ENCODE measurements at regions not wholly inside any gene's neighbourhood (a gene's known extent, or its start where the extent isn't known, plus 50 kb on each side); places are given as distances from the start of the nearest gene placed in this dataset.

DNA sequence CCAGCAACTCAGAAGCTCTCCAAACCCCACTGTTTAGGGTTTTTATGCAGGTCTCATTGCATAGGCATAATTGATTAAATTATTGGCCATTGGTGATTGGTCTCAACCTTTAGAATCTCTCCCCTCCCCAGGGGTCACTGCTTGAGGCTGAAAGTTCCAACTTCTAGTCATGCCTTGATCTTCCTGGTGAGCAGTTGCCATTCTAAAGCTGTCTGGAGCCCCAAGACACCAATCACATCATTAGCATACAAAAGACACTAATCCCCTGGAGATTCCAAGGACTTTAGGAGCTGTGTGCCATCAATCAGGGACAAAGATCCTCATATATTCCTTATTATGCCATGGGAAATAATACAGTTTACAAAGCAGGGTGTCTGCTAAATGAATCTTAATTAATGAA is 863.4 kb upstream of the KLHL29 start:
- H3K36me3 ChIP-seq (ENCODE audit: control insufficient read depth in 1 of 2, insufficient read depth in 2 of 2, low read length in 2 of 2), result no peaks in the 10 kb centered on the region
- ATAC-seq, result no peak
- BruUV-seq (replicated peaks), result no TSS peak

More for the DNA sequence above, 863.4 kb upstream of the KLHL29 start:
- Histone ChIP-seq H3K4me1 (ENCODE audit: control insufficient read depth in 1 of 2, insufficient read depth in 2 of 2, low read length in 2 of 2) (no peaks in the 10 kb centered on the region), H2AFZ (ENCODE audit: low read depth, low read length, poor library complexity, severe bottlenecking) (no peak overlapping the region), H3K9me2 (ENCODE audit: insufficient read depth) (no peaks in the 10 kb centered on the region), H3K9ac (ENCODE audit: low read length) (no peak overlapping the region), H3K4me3 (replicated peaks in 1 of 2; ENCODE audit: low read depth in 1 of 2, low read length in 2 of 2) (no peak overlapping the region), H3K27me3 (ENCODE audit: insufficient read depth, low read length) (no peaks in the 10 kb centered on the region), H3K27ac (ENCODE audit: low read depth, low read length) (no peak overlapping the region), H3K4me2 (ENCODE audit: low read length) (no peak overlapping the region), H4K20me1 (ENCODE audit: insufficient read depth) (no peaks in the 10 kb centered on the region), H3K9me3 (ENCODE audit: control insufficient read depth in 1 of 2, insufficient read depth in 1 of 2, low read depth in 1 of 2, low read length in 2 of 2) (peaks cover 6 to 8% of the 10 kb centered on the region in 2 experiments; a peak in 2 of 4 replicates), H3K79me2 (ENCODE audit: insufficient read depth, low read length) (no peaks in the 10 kb centered on the region)
- DNase-seq (ENCODE audit: low read depth, low spot score), result no peak
- intact Hi-C loops (cut with micrococcal nuclease), result no loop called here
- CTCF ChIA-PET, result no interaction called here
- TF ChIP-seq FOSL1 (IDR thresholded peaks at IDR 0.05; ENCODE audit: low read depth) (no peak), YY1 (IDR thresholded peaks at IDR 0.05; ENCODE audit: extremely low read depth, insufficient replicate concordance, low read depth, low read length) (no peak), SIN3A (IDR thresholded peaks at IDR 0.05; ENCODE audit: low read depth) (no peak), CBX3 (IDR thresholded peaks at IDR 0.05; ENCODE audit: low read depth) (no peak), REST (IDR thresholded peaks at IDR 0.05; ENCODE audit: low read depth) (no peak), ZNF274 (IDR thresholded peaks at IDR 0.05; ENCODE audit: low read depth, low read length) (no peak), TCF7L2 (IDR thresholded peaks at IDR 0.05; ENCODE audit: borderline replicate concordance, extremely low read depth, insufficient read depth, insufficient read length) (no peak), EGR1 (IDR thresholded peaks at IDR 0.05; ENCODE audit: low read depth) (no peak), ELF1 (IDR thresholded peaks at IDR 0.05; ENCODE audit: borderline replicate concordance, low read depth) (no peak), RAD21 (IDR thresholded peaks at IDR 0.05; ENCODE audit: low read depth) (no peak), ZFX (IDR thresholded peaks at IDR 0.05) (no peak), CEBPB (IDR thresholded peaks at IDR 0.05; ENCODE audit: low read depth) (no peak), EZH2 (IDR thresholded peaks at IDR 0.05) (no peak)
- TF ChIP-seq, protein P1, sequence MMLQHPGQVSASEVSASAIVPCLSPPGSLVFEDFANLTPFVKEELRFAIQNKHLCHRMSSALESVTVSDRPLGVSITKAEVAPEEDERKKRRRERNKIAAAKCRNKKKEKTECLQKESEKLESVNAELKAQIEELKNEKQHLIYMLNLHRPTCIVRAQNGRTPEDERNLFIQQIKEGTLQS (IDR thresholded peaks at IDR 0.05), result no peak
- RAD21 ChIA-PET (ENCODE audit: low non-redundant PET in 1 of 2, low total read pairs in 2 of 2, uncharacterized antibody in 2 of 2, unreplicated experiment in 2 of 2), result no interaction called here
- POLR2A ChIA-PET, result no interaction called here
